ENCODE measurements at regions not wholly inside any gene's neighbourhood (a gene's known extent, or its start where the extent isn't known, plus 50 kb on each side); places are given as distances from the start of the nearest gene placed in this dataset.
A peak's percentile ranks its signal among the peaks of the same experiment; 100 is the strongest.

- no peaks in the 10 kb centered on the region for H3K9me3 ChIP-seq (ENCODE audit: low read depth)
- TF ChIP-seq CTCF (IDR thresholded peaks at IDR 0.05): no peak
- no peak for TF ChIP-seq EZH2phosphoT487 (IDR thresholded peaks at IDR 0.05)
- no peak for TF ChIP-seq EZH2 (IDR thresholded peaks at IDR 0.05)
- H3K9me3 Mint-ChIP-seq: peaks cover 2% of the 10 kb centered on the region
- DNase-seq (ENCODE audit: low spot score): no peak
- peak overlapping the region; percentile 83 for H3K27ac Mint-ChIP-seq
- H3K4me2 ChIP-seq: no peak overlapping the region
- no peak overlapping the region for H3K9ac ChIP-seq
- H4K20me1 ChIP-seq (ENCODE audit: low read depth): no peaks in the 10 kb centered on the region
- no peak overlapping the region for H3K4me3 ChIP-seq
- no peaks in the 10 kb centered on the region for H3K27me3 ChIP-seq
- no peaks in the 10 kb centered on the region for H3F3A ChIP-seq (ENCODE audit: low read depth)
- no peak overlapping the region for H3K4me3 Mint-ChIP-seq
- H3K79me2 ChIP-seq (ENCODE audit: low read depth): no peaks in the 10 kb centered on the region
- H3K36me3 Mint-ChIP-seq: no peaks in the 10 kb centered on the region
- H3K36me3 ChIP-seq: no peaks in the 10 kb centered on the region
- H2AFZ ChIP-seq (replicated peaks): peak overlapping the region; percentile 41
- no peak overlapping the region for H3K27ac ChIP-seq
- peaks cover 5% of the 10 kb centered on the region for H3K4me1 ChIP-seq
- no peaks in the 10 kb centered on the region for H3K27me3 Mint-ChIP-seq (ENCODE audit: insufficient read depth, low read depth)
- H3K4me1 Mint-ChIP-seq: peaks cover 40% of the 10 kb centered on the region
Observed at GRCh38 chr14:66116732-66117131, 369.4 kb upstream of the CCDC196 start.

GRCh38 chr14:66117600-66117999 lies 368.6 kb upstream of the CCDC196 start:
- TF ChIP-seq EZH2phosphoT487 (IDR thresholded peaks at IDR 0.05): no peak
- TF ChIP-seq EZH2 (IDR thresholded peaks at IDR 0.05): no peak
- no peak for TF ChIP-seq CTCF (IDR thresholded peaks at IDR 0.05)
- Histone ChIP-seq H3F3A (ENCODE audit: low read depth) (no peaks in the 10 kb centered on the region), H2AFZ (replicated peaks) (peak overlapping the region; percentile 46), H4K20me1 (ENCODE audit: low read depth) (no peaks in the 10 kb centered on the region), H3K27me3 (no peaks in the 10 kb centered on the region), H3K4me2 (no peak overlapping the region), H3K9me3 (ENCODE audit: low read depth) (no peaks in the 10 kb centered on the region), H3K4me1 (peaks cover 5% of the 10 kb centered on the region), H3K36me3 (no peaks in the 10 kb centered on the region), H3K27ac (no peak overlapping the region), H3K4me3 (no peak overlapping the region), H3K79me2 (ENCODE audit: low read depth) (no peaks in the 10 kb centered on the region), H3K9ac (no peak overlapping the region)
- Mint-ChIP-seq H3K4me3 (no peak overlapping the region), H3K36me3 (no peaks in the 10 kb centered on the region), H3K27me3 (ENCODE audit: insufficient read depth, low read depth) (no peaks in the 10 kb centered on the region), H3K9me3 (peaks cover 2% of the 10 kb centered on the region), H3K27ac (no peak overlapping the region), H3K4me1 (peaks cover 40% of the 10 kb centered on the region)
- DNase-seq (ENCODE audit: low spot score): no peak

GRCh38 chr14:66119606-66120231 lies 366.5 kb upstream of the CCDC196 start:
- Mint-ChIP-seq H3K27ac (no peak overlapping the region), H3K36me3 (no peaks in the 10 kb centered on the region), H3K9me3 (no peaks in the 10 kb centered on the region), H3K27me3 (ENCODE audit: insufficient read depth, low read depth) (no peaks in the 10 kb centered on the region), H3K4me3 (no peak overlapping the region), H3K4me1 (peaks cover 34% of the 10 kb centered on the region)
- Histone ChIP-seq H3K9ac (no peak overlapping the region), H3K27me3 (no peaks in the 10 kb centered on the region), H3K79me2 (ENCODE audit: low read depth) (no peaks in the 10 kb centered on the region), H3K4me1 (no peaks in the 10 kb centered on the region), H3K27ac (no peak overlapping the region), H3K36me3 (no peaks in the 10 kb centered on the region), H3F3A (ENCODE audit: low read depth) (no peaks in the 10 kb centered on the region), H3K9me3 (ENCODE audit: low read depth) (no peaks in the 10 kb centered on the region), H4K20me1 (ENCODE audit: low read depth) (no peaks in the 10 kb centered on the region), H3K4me3 (no peak overlapping the region), H2AFZ (replicated peaks) (peak overlapping the region; percentile 54), H3K4me2 (no peak overlapping the region)
- no peak for DNase-seq (ENCODE audit: low spot score)
- TF ChIP-seq EZH2phosphoT487 (IDR thresholded peaks at IDR 0.05) (no peak), EZH2 (IDR thresholded peaks at IDR 0.05) (no peak), CTCF (IDR thresholded peaks at IDR 0.05) (no peak)

Measured in neural progenitor cell (in vitro differentiated cells).